DND-41 (cell line): ENCODE measurements at regions not wholly inside any gene's neighbourhood (a gene's known extent, or its start where the extent isn't known, plus 50 kb on each side); places are given as distances from the start of the nearest gene placed in this dataset.

ENCODE experiments used
- ATAC-seq: fragments of 200-7000 bp; cut with Tn5 transposase; 3 replicates; pipeline ENCODE4 v1.9.1; 2021; ENCODE audit warnings: low read depth; ENCODE audit not compliant: insufficient read depth
- DNase-seq: peaks from one replicate; pipeline ENCODE4 v3.0.0-alpha.2; 2020
- H2AFZ ChIP-seq: 2 replicates; pipeline ENCODE4 v1.6.0; 2012; ENCODE audit warnings: low read depth, low read length
- H3K27ac ChIP-seq: 2 replicates; pipeline ENCODE4 v1.5.1; 2012; ENCODE audit warnings: low read length, inconsistent platforms
- H3K27me3 ChIP-seq: fragments of 200-600 bp; sonication (generic); 2 replicates; pipeline ENCODE4 v1.6.0; 2012; ENCODE audit warnings: low read length, mild to moderate bottlenecking, inconsistent platforms; ENCODE audit not compliant: insufficient read depth, poor library complexity
- H3K36me3 ChIP-seq: 2 replicates; pipeline ENCODE4 v1.5.1; 2012; ENCODE audit warnings: low read length, inconsistent platforms; ENCODE audit not compliant: insufficient read depth
- H3K4me1 ChIP-seq: 2 replicates; pipeline ENCODE4 v1.5.1; 2012; ENCODE audit warnings: mild to moderate bottlenecking, low read length; ENCODE audit not compliant: insufficient read depth
- H3K4me2 ChIP-seq: 2 replicates; pipeline ENCODE4 v1.6.0; 2012; ENCODE audit warnings: mild to moderate bottlenecking, moderate library complexity, low read length, inconsistent platforms; ENCODE audit not compliant: insufficient read depth
- H3K4me3 ChIP-seq, 2 experiments: fragments of 200-600 bp in 1 of 2; shearing (Covaris generic) in 1 of 2; 2 replicates each; pipeline ENCODE4 v1.5.1; 2012 to 2016; ENCODE audit warnings: inconsistent platforms in 2 of 2, low read length in 2 of 2, mild to moderate bottlenecking in 2 of 2, low read depth in 1 of 2, moderate library complexity in 1 of 2
- H3K79me2 ChIP-seq: 2 replicates; pipeline ENCODE4 v1.6.0; 2012; ENCODE audit warnings: low read length, inconsistent platforms; ENCODE audit not compliant: insufficient read depth
- H3K9ac ChIP-seq: 2 replicates; pipeline ENCODE4 v1.6.0; 2012; ENCODE audit warnings: low read depth, mild to moderate bottlenecking, inconsistent platforms, low read length, moderate library complexity
- H3K9me3 ChIP-seq: 2 replicates; pipeline ENCODE4 v1.5.1; 2012; ENCODE audit warnings: low read length, moderate library complexity, mild to moderate bottlenecking, inconsistent platforms; ENCODE audit not compliant: insufficient read depth, severe bottlenecking
- H4K20me1 ChIP-seq: 2 replicates; pipeline ENCODE4 v1.6.0; 2012; ENCODE audit warnings: low read length; ENCODE audit not compliant: insufficient read depth
- CTCF ChIP-seq: IDR thresholded peaks from 2 replicates; pipeline ENCODE4 v1.5.1; 2012; ENCODE audit warnings: borderline replicate concordance, low read length, moderate library complexity, mild to moderate bottlenecking; ENCODE audit not compliant: poor library complexity, severe bottlenecking; ENCODE audit errors: extremely low read depth
- EZH2 ChIP-seq: IDR thresholded peaks from 3 replicates; pipeline ENCODE4 v1.6.1; 2012; ENCODE audit warnings: borderline replicate concordance, low read depth, mild to moderate bottlenecking, moderate library complexity, low read length, inconsistent platforms; ENCODE audit not compliant: severe bottlenecking

GRCh38 chr12:78308701-78309100 is 478.0 kb downstream of the NAV3 start:
- TF ChIP-seq EZH2 (no peak), CTCF (no peak)
- H3K9ac ChIP-seq: no peak overlapping the region
- DNase-seq (no peak), ATAC-seq (no peak)
- no peaks in the 10 kb centered on the region for H3K36me3 ChIP-seq
- H3K4me1 ChIP-seq: no peaks in the 10 kb centered on the region
- no peaks in the 10 kb centered on the region for H4K20me1 ChIP-seq
- H3K27ac ChIP-seq: no peak overlapping the region
- no peaks in the 10 kb centered on the region for H3K79me2 ChIP-seq
- H3K4me3 ChIP-seq: no peak overlapping the region
- no peaks in the 10 kb centered on the region for H3K9me3 ChIP-seq
- H3K4me2 ChIP-seq: no peak overlapping the region
- no peaks in the 10 kb centered on the region for H3K27me3 ChIP-seq
- H2AFZ ChIP-seq: no peak overlapping the region

- Histone ChIP-seq H2AFZ (no peak overlapping the region), H3K4me2 (no peak overlapping the region), H3K4me1 (no peaks in the 10 kb centered on the region), H3K9ac (no peak overlapping the region), H3K36me3 (no peaks in the 10 kb centered on the region), H3K9me3 (no peaks in the 10 kb centered on the region), H3K79me2 (no peaks in the 10 kb centered on the region), H3K27ac (no peak overlapping the region), H3K27me3 (no peaks in the 10 kb centered on the region), H3K4me3 (no peak overlapping the region), H4K20me1 (no peaks in the 10 kb centered on the region)
- ATAC-seq: no peak
- TF ChIP-seq EZH2: no peak
- no peak for TF ChIP-seq CTCF
- no peak for DNase-seq
These were observed 484.3 kb downstream of the NAV3 start for GRCh38 chr12:78315028-78315427.

GRCh38 chr12:78316136-78316535 is 485.4 kb downstream of the NAV3 start:
- Histone ChIP-seq H3K27me3 (no peaks in the 10 kb centered on the region), H3K9me3 (no peaks in the 10 kb centered on the region), H2AFZ (no peak overlapping the region), H3K9ac (no peak overlapping the region), H3K4me2 (no peak overlapping the region), H3K4me1 (no peaks in the 10 kb centered on the region), H3K27ac (no peak overlapping the region), H4K20me1 (no peaks in the 10 kb centered on the region), H3K4me3 (no peak overlapping the region), H3K79me2 (no peaks in the 10 kb centered on the region), H3K36me3 (no peaks in the 10 kb centered on the region)
- DNase-seq (no peak), ATAC-seq (no peak)
- TF ChIP-seq EZH2: no peak
- no peak for TF ChIP-seq CTCF
